Karpas-422 (cell line): ENCODE measurements at regions not wholly inside any gene's neighbourhood (a gene's known extent, or its start where the extent isn't known, plus 50 kb on each side); places are given as distances from the start of the nearest gene placed in this dataset.
A peak's percentile ranks its signal among the peaks of the same experiment; 100 is the strongest.
"Not testable (repeated sequence)": the region's sequence is repeated elsewhere in the genome, so short reads cannot be mapped to it uniquely, and the experiment has no call there.

Experiments used
- DNase-seq: peaks from one replicate; pipeline ENCODE4 v3.0.0-alpha.2; 2015
- H2AFZ ChIP-seq: fragments of 200-600 bp; sonication (generic); 2 replicates; pipeline ENCODE4 v1.6.1; 2014; ENCODE audit warnings: antibody characterized with exemption, low read length, mixed read lengths
- H3K27ac ChIP-seq: fragments of 200-600 bp; sonication (generic); 2 replicates; pipeline ENCODE4 v1.5.1; 2014; ENCODE audit warnings: mild to moderate bottlenecking, low read length, moderate library complexity
- H3K27me3 ChIP-seq: fragments of 200-600 bp; sonication (generic); 2 replicates; pipeline ENCODE4 v1.6.1; 2014; ENCODE audit warnings: low read length, mixed read lengths
- H3K36me3 ChIP-seq: fragments of 200-600 bp; sonication (generic); 2 replicates; pipeline ENCODE4 v1.6.1; 2014; ENCODE audit warnings: low read length, mixed read lengths; ENCODE audit not compliant: insufficient read depth
- H3K4me1 ChIP-seq: fragments of 200-600 bp; sonication (generic); 2 replicates; pipeline ENCODE4 v1.6.1; 2014; ENCODE audit warnings: mild to moderate bottlenecking, low read length, mixed read lengths
- H3K4me2 ChIP-seq: fragments of 200-600 bp; sonication (generic); 2 replicates; pipeline ENCODE4 v1.6.1; 2014; ENCODE audit warnings: low read length, low read depth, mild to moderate bottlenecking; ENCODE audit not compliant: poor library complexity, severe bottlenecking
- H3K4me3 ChIP-seq: fragments of 200-600 bp; sonication (generic); 2 replicates; pipeline ENCODE4 v1.5.1; 2014; ENCODE audit warnings: mild to moderate bottlenecking, antibody characterized with exemption, low read length, mixed read lengths
- H3K79me2 ChIP-seq: fragments of 200-600 bp; sonication (generic); 2 replicates; pipeline ENCODE4 v1.6.1; 2014; ENCODE audit warnings: mild to moderate bottlenecking, low read length, mixed read lengths
- H3K9ac ChIP-seq: fragments of 200-600 bp; sonication (generic); 2 replicates; pipeline ENCODE4 v1.6.0; 2014; ENCODE audit warnings: low read length
- H3K9me2 ChIP-seq: fragments of 200-600 bp; sonication (generic), shearing (Covaris generic); replicated peaks from 2 replicates; pipeline ENCODE4 v1.6.0; 2014; ENCODE audit warnings: mild to moderate bottlenecking, low read length, moderate library complexity; ENCODE audit not compliant: insufficient read depth
- H3K9me3 ChIP-seq: fragments of 300-700, 200-600 bp; sonication (generic); 2 replicates; pipeline ENCODE4 v1.6.1; 2014; ENCODE audit warnings: low read length, mixed read lengths
- H4K20me1 ChIP-seq: fragments of 200-600 bp; sonication (generic); 2 replicates; pipeline ENCODE4 v1.6.1; 2014; ENCODE audit warnings: mild to moderate bottlenecking, antibody characterized with exemption, low read length, low read depth; ENCODE audit not compliant: insufficient read depth

DNA sequence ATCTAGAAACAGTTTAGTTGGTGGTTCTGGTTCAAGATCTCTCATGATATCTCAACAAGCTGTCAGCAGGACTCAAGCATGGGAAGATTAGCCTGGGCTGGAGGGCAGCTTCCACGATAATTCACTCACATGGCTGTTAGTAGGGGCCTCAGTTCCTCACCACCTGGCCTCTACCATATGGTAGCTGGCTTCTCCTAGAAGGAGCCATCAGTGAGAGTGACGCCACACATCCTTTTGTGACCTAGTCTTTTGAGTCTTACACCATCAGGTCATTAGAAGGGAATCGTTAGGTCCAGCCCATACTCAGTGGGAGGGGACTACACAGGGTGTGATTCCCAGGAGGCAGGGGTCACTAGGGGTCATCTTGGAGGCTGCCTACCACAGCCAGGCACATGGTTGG, 239.3 kb upstream of the PLPP4 start:
- Histone ChIP-seq H3K4me1 (peaks cover 8% of the 10 kb centered on the region; the same call in 1 of the 2 replicates), H2AFZ (no peak overlapping the region), H3K9ac (no peak overlapping the region), H3K27me3 (no peaks in the 10 kb centered on the region), H3K4me3 (no peak overlapping the region), H3K79me2 (peaks cover 44% of the 10 kb centered on the region), H3K27ac (peak overlapping the region; percentile 12; the same call in 1 of the 2 replicates), H4K20me1 (no peaks in the 10 kb centered on the region), H3K36me3 (peaks cover 56% of the 10 kb centered on the region), H3K9me2 (no peaks in the 10 kb centered on the region), H3K4me2 (no peak overlapping the region), H3K9me3 (no peaks in the 10 kb centered on the region)
- no peak for DNase-seq

DNA sequence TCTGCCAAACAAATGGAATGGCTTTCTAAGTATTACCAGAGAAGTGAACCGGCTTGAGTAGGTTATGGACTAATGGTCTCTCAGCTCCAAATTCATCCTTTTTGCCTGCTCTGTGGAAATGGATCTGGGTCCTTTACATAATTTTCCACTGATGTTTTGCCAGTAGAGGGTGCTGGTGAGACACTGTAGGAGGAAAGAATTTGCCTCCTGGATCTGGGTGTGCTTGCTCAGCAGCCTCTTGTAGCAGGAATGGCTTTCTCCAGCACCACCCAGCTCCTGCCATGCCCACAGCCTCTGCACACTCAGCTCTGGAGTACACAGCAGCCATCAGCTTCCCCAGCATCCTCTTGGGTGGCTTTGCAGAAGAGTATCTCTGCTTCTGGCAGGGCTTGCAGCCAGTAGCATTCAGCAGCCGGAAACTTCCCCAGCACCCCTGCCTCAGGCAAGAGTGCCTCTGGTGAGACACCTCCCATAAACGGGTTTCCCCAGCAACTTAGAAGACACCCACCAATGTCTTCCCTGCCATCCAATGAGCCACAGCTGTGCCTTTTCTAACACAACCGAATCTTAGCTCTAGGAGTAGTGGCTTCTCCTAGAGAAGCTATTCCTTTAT, 235.0 kb upstream of the PLPP4 start:
- no peaks in the 10 kb centered on the region for H3K9me3 ChIP-seq
- peak; percentile 88 for DNase-seq
- no peaks in the 10 kb centered on the region for H4K20me1 ChIP-seq
- peaks cover 71% of the 10 kb centered on the region for H3K79me2 ChIP-seq
- H3K4me1 ChIP-seq: peaks cover 11% of the 10 kb centered on the region; the same call in 1 of the 2 replicates
- H3K36me3 ChIP-seq: peaks cover 81% of the 10 kb centered on the region
- H3K27ac ChIP-seq: peak overlapping the region; percentile 24; the same call in 1 of the 2 replicates
- H3K4me2 ChIP-seq: no peak overlapping the region
- H2AFZ ChIP-seq: no peak overlapping the region
- no peak overlapping the region for H3K4me3 ChIP-seq
- H3K9me2 ChIP-seq: no peaks in the 10 kb centered on the region
- H3K27me3 ChIP-seq: no peaks in the 10 kb centered on the region
- H3K9ac ChIP-seq: no peak overlapping the region

DNA sequence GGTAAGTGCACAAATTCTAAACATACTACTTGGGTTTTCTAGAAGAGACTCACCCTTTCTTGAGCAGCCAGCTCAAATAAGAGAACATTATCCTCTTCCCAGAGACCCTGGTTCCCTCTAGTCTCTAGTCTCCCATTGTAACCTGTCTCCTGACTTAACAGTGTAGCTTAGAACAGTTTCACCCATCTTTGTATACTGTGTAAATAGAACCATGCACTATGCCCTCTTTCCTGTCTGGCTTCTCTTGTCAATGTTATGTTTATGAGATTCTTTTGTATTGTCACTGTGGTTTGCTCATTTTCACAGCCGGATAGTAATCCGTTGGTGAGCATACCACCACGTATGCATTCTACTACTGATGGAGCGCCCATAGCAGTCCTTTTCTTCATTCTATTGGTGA, 227.4 kb upstream of the PLPP4 start:
- Histone ChIP-seq H3K9me3 (no peaks in the 10 kb centered on the region), H3K27me3 (no peaks in the 10 kb centered on the region), H3K4me1 (no peaks in the 10 kb centered on the region), H3K9me2 (no peaks in the 10 kb centered on the region), H3K27ac (no peak overlapping the region), H2AFZ (no peak overlapping the region), H3K79me2 (peaks cover 73% of the 10 kb centered on the region), H3K4me3 (no peak overlapping the region), H3K4me2 (no peak overlapping the region), H3K9ac (no peak overlapping the region), H3K36me3 (peaks cover 77% of the 10 kb centered on the region), H4K20me1 (no peaks in the 10 kb centered on the region)
- DNase-seq: no peak

DNA sequence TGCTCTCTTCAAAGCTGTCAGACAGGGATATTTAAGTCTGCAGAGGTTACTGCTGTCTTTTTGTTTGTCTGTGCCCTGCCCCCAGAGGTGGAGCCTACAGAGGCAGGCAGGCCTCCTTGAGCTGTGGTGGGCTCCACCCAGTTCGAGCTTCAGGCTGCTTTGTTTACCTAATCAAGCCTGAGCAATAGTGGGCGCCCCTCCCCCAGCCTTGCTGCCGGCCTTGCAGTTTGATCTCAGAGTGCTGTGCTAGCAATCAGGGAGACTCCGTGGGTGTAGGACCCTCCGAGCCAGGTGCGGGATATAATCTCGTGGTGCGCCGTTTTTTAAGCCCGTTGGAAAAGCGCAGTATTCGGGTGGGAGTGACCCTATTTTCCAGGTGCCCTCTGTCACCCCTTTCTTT, 217.3 kb upstream of the PLPP4 start:
- not testable (repeated sequence) for H3K4me3 ChIP-seq, H3K9ac ChIP-seq, H4K20me1 ChIP-seq, H3K9me2 ChIP-seq, H3K27me3 ChIP-seq, H2AFZ ChIP-seq, H3K4me1 ChIP-seq, H3K27ac ChIP-seq, H3K9me3 ChIP-seq, H3K4me2 ChIP-seq, DNase-seq
- Histone ChIP-seq H3K36me3 (peaks cover 47% of the 10 kb centered on the region), H3K79me2 (peaks cover 45% of the 10 kb centered on the region)

DNA sequence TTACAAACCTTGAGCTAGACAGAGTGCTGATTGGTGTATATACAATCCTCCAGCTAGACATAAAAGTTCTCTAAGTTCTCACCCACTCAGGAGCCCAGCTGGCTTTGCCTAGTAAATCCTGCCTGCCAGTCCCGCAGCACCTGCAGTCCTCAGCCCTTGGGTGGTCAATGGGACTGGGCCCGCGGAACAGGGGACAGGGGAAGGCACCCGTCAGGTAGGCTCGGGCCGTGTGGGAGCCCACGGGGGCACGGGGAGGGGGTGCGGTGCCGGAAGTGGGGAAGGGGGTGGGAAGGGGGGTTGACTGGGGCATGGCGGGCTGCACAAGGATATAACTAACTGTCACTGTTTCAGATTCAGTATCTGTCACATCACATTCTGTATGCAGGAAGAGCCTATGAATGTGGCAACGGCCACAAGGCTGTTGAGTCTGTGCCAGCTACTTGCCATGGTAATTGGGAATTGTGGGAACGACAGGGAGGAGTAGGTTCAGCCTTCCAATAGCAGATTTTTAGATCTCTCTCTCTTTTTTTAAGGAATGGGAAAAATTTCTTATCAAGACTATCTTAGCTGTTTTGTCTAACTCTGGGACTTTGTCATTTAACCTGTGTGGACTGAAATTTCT, 205.1 kb upstream of the PLPP4 start:
- Histone ChIP-seq H3K9me2 (no peaks in the 10 kb centered on the region), H3K9ac (no peak overlapping the region), H2AFZ (no peak overlapping the region), H3K36me3 (peaks cover 80% of the 10 kb centered on the region), H3K27me3 (no peaks in the 10 kb centered on the region), H3K79me2 (peaks cover 71% of the 10 kb centered on the region), H4K20me1 (no peaks in the 10 kb centered on the region), H3K4me3 (no peak overlapping the region), H3K4me2 (no peak overlapping the region), H3K4me1 (no peaks in the 10 kb centered on the region), H3K27ac (no peak overlapping the region), H3K9me3 (no peaks in the 10 kb centered on the region)
- no peak for DNase-seq

DNA sequence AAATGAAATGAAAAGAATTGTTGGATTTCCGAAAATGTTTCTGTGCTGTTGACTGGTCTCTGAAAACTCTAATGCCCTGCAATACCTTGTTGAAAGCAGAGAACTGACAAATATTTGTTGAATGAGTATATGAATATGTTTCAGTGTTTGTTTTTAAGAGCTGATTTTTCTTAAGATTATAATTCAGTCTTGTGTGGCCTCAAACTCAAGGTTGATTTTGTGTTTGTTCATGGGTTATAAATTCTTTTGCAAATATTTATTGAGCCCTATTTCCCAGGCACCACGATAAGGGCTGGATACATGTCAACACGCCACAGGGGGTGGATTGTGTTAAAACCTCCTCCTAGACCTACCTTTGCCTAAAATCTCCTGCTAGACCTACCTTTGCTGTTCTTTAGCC, 203.9 kb upstream of the PLPP4 start:
- Histone ChIP-seq H3K4me2 (no peak overlapping the region), H3K4me1 (no peaks in the 10 kb centered on the region), H3K79me2 (peaks cover 68% of the 10 kb centered on the region), H3K4me3 (no peak overlapping the region), H3K9me2 (no peaks in the 10 kb centered on the region), H3K9ac (no peak overlapping the region), H3K27me3 (no peaks in the 10 kb centered on the region), H3K36me3 (peaks cover 73% of the 10 kb centered on the region), H3K27ac (no peak overlapping the region), H4K20me1 (no peaks in the 10 kb centered on the region), H2AFZ (no peak overlapping the region), H3K9me3 (no peaks in the 10 kb centered on the region)
- DNase-seq: no peak

DNA sequence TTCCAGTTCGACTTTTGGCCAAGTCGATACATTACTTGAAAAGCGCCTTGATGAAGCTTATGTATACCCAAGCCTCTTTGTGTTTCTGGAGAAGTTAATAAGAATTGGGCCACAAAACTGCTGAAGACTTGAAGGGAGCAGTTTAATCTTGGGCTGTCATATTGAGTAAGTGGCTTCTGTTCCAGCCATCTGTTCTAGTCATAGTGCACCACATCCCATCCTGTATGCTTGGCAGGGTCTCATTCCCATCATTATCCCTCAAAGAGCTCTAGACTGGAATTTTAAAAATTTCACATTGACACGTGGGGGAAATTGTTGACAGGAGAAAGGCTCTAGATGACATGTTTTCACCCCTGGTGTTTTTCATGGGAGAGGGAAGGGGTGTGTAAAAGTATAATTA, 196.6 kb upstream of the PLPP4 start:
- Histone ChIP-seq H3K79me2 (peaks cover 64% of the 10 kb centered on the region), H3K27me3 (no peaks in the 10 kb centered on the region), H2AFZ (no peak overlapping the region), H3K4me1 (peaks cover 11% of the 10 kb centered on the region), H3K9ac (no peak overlapping the region), H4K20me1 (no peaks in the 10 kb centered on the region), H3K4me2 (no peak overlapping the region), H3K27ac (no peak overlapping the region), H3K9me2 (no peaks in the 10 kb centered on the region), H3K36me3 (peaks cover 70% of the 10 kb centered on the region), H3K9me3 (no peaks in the 10 kb centered on the region), H3K4me3 (no peak overlapping the region)
- no peak for DNase-seq

DNA sequence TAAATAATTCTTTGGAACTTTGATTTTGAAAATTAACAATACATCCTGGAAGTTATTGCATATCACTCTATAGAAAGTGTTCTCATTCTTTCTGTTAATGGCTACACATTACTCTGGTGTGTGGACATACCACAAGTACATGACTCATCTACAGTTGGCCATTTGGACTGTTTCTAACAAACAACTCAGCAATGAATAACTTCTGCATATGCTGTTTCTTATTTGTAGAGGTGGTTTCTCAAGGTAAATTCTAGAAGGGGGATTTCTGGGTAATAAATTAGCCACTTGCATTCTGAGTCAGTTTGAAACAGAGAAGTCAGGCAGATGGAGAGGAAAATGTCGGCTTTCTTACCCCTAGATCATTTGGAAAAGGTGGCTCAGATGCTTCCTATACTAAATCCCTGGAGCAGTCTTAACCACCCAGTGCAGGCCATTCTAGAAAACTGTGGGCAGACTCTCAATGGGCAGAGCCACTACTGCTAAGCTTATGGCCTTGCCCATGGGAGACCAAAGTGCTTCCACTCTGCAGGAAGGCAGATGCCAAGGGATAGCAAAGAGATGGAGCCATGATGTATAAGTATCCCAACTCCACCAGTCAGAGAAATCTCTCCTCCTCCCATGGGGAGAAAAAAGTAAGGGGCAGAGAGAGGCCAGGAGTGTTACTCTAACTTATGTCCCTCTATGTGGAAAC, 194.0 kb upstream of the PLPP4 start:
- Histone ChIP-seq H3K9ac (no peak overlapping the region), H3K79me2 (peaks cover 51% of the 10 kb centered on the region), H3K4me3 (no peak overlapping the region), H2AFZ (no peak overlapping the region), H3K4me2 (no peak overlapping the region), H3K4me1 (peaks cover 22% of the 10 kb centered on the region), H3K36me3 (peaks cover 85% of the 10 kb centered on the region), H3K9me2 (no peaks in the 10 kb centered on the region), H4K20me1 (no peaks in the 10 kb centered on the region), H3K9me3 (no peaks in the 10 kb centered on the region), H3K27ac (no peak overlapping the region), H3K27me3 (no peaks in the 10 kb centered on the region)
- no peak for DNase-seq
